ENCODE measurements at regions not wholly inside any gene's neighbourhood (a gene's known extent, or its start where the extent isn't known, plus 50 kb on each side); places are given as distances from the start of the nearest gene placed in this dataset.

DNA sequence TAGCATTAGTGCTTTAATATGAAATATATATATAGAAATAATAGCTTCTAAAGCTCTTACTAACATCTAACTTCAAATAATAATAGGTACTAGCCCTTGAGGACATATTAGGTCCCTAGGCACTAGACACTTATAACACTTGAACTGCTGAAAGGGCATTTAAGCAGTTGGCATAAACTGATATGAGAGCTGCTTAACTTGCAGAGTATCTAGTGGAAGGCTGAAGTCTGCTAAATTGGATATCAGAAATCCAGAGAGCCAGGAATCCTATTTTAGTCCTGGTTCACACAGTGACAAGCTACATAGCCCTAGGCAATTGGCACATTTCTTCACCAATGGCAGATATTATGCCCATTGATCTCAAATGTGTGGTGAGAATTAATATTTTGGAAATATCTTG, 326.9 kb upstream of the UBE2E3 start:
- TF ChIP-seq GATA2 (IDR thresholded peaks at IDR 0.05; ENCODE audit: low read depth, low read length): no peak
- TF ChIP-seq GATA3 (IDR thresholded peaks at IDR 0.05; ENCODE audit: low read depth, low read length): no peak
